ENCODE measurements at regions not wholly inside any gene's neighbourhood (a gene's known extent, or its start where the extent isn't known, plus 50 kb on each side); places are given as distances from the start of the nearest gene placed in this dataset.

DNA sequence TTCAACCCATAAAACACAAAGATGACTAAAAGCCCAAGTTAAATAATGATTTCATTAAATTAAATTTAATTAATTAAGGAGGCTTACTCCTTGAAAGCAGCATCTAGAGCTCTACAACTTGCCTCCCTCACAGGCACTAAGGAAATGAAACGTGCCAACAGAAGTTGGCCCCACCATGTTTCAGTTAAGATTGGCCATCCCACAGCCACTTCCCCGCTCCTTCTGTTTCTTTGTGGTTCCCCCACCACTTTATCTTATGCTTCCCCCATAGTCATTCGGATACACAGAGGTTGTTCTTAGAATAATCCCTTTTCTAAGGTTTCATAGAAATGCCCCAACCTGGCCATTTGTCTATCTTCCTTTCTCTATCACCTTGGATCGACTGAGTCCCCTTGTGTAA lies 101.6 kb upstream of the RIOK3 start:
- no peak for TF ChIP-seq CTCF (IDR thresholded peaks at IDR 0.05 in 2 of 3, conservative IDR thresholded peaks at IDR 0.05 in 1 of 3; ENCODE audit: insufficient read depth in 2 of 3, low read depth in 1 of 3, low read length in 3 of 3)
- no peak for TF ChIP-seq LEF1 (IDR thresholded peaks at IDR 0.05)
- no peak for TF ChIP-seq MAZ (CRISPR knock-in tag; conservative IDR thresholded peaks at IDR 0.05 in 1 of 2, IDR thresholded peaks at IDR 0.05 in 1 of 2)
- no peak for TF ChIP-seq TCF7 (IDR thresholded peaks at IDR 0.05; ENCODE audit: borderline replicate concordance)

Data from K562 (cell line).